Suprapubic skin (tissue), 4 donors: ENCODE measurements at regions not wholly inside any gene's neighbourhood (a gene's known extent, or its start where the extent isn't known, plus 50 kb on each side); places are given as distances from the start of the nearest gene placed in this dataset.

Experiments
- EP300 ChIP-seq: sonication (generic); formaldehyde crosslinking; IDR thresholded peaks from one replicate; pipeline ENCODE4 v1.6.1; 2017; ENCODE audit warnings: antibody characterized with exemption
- POLR2A ChIP-seq, 2 donors: fragments of 450-650 bp; IDR thresholded peaks; one replicate each; pipeline ENCODE4 v1.6.1; 2017; ENCODE audit warnings: antibody characterized with exemption in 2 of 2, mild to moderate bottlenecking in 2 of 2, moderate library complexity in 2 of 2
- POLR2AphosphoS5 ChIP-seq, 3 donors: sonication (generic); formaldehyde crosslinking; IDR thresholded peaks; one replicate each; pipeline ENCODE4 v1.6.1; 2017; ENCODE audit warnings: antibody characterized with exemption in 3 of 3
- TF ChIP-seq, protein P1 (sequence below), 2 donors: fragments of 200-600 bp in 1 of 2; fragments of 450-650 bp in 1 of 2; sonication (generic) in 1 of 2; IDR thresholded peaks; one replicate each; pipeline ENCODE4 v1.5.1; 2016 to 2019; ENCODE audit warnings: antibody characterized with exemption in 2 of 2, mild to moderate bottlenecking in 1 of 2, moderate library complexity in 1 of 2

- TF ChIP-seq, protein P1, sequence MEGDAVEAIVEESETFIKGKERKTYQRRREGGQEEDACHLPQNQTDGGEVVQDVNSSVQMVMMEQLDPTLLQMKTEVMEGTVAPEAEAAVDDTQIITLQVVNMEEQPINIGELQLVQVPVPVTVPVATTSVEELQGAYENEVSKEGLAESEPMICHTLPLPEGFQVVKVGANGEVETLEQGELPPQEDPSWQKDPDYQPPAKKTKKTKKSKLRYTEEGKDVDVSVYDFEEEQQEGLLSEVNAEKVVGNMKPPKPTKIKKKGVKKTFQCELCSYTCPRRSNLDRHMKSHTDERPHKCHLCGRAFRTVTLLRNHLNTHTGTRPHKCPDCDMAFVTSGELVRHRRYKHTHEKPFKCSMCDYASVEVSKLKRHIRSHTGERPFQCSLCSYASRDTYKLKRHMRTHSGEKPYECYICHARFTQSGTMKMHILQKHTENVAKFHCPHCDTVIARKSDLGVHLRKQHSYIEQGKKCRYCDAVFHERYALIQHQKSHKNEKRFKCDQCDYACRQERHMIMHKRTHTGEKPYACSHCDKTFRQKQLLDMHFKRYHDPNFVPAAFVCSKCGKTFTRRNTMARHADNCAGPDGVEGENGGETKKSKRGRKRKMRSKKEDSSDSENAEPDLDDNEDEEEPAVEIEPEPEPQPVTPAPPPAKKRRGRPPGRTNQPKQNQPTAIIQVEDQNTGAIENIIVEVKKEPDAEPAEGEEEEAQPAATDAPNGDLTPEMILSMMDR (IDR thresholded peaks at IDR 0.05): no peak
- TF ChIP-seq POLR2AphosphoS5 (IDR thresholded peaks at IDR 0.05) (no peak), POLR2A (IDR thresholded peaks at IDR 0.05) (no peak), EP300 (no peak)
Measured at GRCh38 chr3:127459891-127460290, 130.6 kb downstream of the TPRA1 start.
